ENCODE measurements at regions not wholly inside any gene's neighbourhood (a gene's known extent, or its start where the extent isn't known, plus 50 kb on each side); places are given as distances from the start of the nearest gene placed in this dataset.

DNA sequence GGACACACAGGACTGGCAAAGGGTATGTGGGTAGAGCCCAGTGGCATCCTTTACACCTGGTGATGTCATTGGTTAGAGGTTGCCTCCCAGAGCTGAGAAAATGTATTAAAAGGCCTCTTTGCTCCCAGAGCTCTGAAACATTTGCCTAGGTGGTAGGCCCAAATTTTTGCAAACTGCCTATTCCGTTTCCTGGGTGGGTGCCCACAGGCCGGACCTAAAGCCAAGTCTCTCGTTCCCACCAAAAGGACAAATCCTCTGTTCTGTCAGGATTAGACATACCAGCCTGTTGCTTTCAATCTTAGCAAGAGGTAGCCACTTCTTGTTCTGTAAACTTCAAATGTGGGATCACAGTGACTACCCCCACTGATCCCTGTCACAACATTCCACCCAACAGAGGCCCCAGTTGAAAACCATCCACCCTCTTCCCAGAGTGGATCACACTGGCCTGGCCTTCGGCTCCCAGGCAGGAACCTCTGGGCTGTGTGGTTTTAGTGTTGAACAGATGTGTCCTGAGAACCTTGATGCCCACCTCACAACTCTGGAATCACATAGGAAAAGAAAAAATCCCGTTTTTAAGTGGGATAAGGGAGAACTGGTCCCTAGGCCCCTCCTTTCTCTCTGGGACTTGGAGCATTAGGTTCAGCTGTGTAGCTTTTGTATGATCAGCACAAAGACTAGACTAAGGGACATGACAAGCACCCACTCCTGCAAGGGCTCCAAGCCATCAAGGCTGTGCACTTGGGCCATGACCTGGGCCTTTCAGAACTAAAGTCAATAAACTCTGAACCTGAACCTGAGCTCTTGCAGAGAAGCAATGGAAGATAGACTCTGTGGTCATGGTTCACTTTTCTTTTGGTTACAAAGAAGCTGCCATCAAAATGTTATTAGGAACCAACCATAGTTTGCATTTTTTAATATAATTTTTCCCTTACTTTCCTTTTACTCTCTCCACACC, 211.3 kb downstream of the CYP26B1 start:
- no peak for DNase-seq (ENCODE audit: low spot score)

DNA sequence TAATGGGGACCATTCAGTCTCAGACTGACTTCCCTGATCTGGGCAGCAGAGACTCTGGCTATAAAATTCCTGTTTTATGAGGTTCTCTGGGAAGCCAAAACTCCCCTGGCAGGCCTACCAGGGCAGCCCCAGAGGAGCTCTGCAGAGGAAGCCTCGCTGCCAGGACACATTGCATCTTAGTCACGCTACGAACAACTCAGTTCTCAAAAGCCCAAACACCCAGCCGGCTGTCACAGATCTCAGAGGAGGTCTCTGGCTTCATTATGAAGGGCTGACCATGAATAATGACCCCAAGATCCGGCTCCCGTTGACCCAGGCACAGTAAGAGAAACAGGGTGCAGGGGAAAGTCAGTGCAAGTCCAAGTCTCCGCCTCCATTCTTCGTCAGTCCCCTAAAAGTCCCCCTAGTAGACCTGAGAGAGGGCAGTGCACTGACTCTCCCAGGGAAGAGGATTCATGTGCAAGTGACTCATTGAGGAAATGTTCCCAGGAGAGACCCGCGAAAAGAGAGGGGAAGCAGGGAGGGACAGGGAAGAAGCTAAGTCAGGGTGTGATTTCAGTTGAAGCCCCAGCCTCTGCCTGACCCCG, 212.3 kb downstream of the CYP26B1 start:
- DNase-seq (ENCODE audit: low spot score), result no peak

DNA sequence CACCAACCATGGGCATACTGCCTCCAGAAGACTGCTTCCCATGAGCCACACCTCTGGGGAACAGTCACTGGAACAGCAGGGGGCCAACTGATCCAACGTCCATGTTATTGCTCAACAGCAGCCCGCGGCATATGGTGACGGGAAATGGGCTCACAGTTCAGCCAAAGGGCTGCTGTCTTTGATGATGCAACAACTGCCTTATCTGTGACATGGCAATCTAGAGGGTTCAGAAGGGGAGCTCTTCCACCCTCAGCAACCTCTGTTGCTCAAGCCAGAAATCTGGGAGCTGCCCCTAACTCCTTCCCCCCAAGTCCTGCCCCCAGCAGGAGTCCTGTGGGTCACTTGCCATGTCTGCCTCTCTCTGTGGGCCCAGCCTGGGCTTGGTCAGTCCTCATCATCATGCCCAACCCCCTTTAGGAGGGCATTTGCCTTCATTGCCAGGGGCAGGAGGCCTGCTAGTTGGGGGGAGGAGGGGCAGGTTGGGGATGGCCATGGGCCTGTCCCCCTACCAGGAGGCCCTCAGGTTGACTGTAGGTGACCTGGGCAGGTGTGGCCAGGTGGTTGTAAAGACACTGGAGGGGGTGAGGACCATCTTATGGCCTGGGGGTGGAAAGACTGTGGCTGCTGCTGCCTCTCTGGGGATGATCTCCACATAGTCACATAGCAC, 212.9 kb downstream of the CYP26B1 start:
- DNase-seq (ENCODE audit: low spot score), result no peak

DNA sequence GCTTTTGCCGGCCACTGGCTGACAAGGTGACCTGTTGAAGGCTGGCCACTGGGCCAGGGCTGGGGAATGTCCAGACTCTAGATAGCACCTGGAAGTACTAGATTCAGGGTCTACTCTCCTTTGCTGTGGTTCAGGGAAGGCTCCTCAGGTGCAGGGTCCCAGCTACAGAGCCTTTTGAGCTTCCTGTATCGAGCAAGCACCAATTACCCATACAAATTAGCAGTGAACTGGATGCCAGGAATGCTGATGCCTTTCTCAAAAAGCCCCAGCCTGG, 213.4 kb downstream of the CYP26B1 start:
- DNase-seq (ENCODE audit: low spot score), result no peak

DNA sequence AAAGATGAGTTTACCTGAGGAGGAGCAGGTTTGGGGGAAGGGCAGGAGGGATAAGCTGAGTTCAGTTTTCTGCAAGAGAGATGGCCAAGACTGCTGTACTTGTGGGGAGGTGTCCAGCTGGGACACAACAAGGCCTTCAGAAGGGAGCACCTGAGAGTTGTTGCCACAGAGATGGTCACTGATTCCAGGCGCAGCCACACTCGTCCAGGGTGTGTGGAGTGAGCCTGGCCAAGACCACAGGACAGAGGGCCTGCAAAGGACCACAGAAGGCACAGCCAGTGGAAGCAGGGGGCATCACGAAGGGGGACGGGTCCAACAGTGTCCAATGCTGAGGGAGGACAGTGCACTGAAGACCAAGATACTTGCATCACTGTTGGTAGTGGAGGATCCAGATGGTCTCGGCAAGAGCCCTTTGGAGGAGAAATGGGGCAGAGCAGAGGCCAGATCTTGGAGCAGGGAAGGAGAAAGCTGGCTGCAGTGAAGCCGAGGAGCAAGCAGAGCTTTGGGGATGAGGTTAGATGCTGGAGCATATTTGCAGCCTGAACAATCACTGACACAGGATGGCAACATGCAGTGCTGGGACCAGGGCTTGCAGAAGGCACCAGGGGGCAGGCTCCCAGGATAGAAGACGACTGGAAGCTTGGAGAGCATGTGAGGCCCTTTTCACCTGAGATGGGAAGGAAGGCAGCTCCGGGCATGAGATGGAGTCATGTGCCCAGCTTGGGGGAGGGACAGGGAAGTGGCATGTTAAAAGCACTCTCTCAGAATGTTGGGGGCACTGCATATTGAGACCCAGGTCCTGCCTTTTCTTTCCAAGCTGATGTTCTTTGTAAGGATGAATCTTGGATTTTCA, 214.0 kb downstream of the CYP26B1 start:
- DNase-seq (ENCODE audit: low spot score), result no peak

DNA sequence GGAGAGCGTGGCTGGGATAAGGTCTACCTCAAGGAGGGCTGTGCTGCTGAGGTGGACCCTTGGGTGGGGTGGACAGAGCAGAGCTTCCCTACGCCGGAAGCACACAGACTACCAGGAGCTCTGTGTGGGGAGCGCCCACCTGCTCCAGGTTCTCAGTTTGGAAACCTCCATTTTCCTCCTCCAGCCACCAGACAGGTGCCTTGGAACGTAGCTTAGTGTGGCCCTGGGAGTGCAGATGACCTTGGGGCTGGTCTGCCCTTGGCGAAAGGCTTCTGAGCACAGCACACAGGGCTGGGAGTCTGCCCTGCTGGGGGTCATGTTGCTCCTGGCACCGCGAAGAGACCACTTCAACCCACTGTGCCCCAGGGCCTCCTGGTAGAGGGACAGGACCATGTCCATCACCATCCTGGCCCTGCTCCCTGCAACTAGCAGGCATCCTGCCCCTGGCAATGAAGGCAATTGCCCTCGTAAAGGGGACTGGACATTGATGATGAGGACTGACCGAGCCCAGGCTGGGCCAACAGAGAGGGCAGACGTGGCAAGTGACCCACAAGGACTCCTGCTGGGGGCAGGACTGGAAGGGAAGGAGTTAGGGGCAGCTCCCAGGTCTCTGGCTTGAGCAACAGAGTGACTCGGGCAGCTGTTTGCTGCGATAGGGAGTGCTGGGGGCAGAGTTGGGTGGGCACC, 214.7 kb downstream of the CYP26B1 start:
- no peak for DNase-seq (ENCODE audit: low spot score)

DNA sequence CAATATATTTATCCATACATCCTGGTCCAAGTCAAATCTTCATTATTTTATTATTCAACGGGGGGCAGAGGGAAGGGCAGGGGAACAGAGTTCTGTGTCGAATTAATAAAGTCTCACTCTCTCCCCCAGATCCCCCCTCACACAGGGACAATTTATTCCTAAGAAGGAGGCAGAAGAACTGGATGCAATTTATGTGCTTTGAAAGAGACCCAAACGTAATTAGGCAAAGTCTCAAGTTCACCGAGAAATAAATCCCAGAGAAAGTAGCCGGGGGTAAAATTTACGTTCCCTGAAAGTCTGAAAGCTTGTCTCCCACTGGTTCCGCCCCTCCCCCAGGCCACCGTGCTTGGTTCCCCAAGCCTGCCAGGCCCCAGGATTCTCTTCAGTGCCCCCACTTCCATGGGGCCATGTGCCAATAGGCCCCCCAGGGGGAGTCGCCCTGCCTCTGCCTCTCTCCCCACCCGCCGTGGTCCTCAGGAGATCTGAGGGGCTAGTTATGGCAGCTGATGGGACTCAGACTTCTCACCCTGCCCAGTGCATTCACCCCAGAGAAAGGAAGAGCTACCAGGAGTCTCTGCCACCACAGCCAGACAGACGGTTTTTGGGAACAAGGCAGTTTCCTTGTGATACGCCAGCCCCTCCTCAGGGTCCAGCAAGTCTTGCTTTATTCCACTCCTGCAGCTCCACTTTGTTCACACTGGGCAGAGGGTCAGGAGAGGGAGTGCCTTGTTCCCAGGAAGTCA, 215.5 kb downstream of the CYP26B1 start:
- DNase-seq (ENCODE audit: low spot score), result no peak

DNA sequence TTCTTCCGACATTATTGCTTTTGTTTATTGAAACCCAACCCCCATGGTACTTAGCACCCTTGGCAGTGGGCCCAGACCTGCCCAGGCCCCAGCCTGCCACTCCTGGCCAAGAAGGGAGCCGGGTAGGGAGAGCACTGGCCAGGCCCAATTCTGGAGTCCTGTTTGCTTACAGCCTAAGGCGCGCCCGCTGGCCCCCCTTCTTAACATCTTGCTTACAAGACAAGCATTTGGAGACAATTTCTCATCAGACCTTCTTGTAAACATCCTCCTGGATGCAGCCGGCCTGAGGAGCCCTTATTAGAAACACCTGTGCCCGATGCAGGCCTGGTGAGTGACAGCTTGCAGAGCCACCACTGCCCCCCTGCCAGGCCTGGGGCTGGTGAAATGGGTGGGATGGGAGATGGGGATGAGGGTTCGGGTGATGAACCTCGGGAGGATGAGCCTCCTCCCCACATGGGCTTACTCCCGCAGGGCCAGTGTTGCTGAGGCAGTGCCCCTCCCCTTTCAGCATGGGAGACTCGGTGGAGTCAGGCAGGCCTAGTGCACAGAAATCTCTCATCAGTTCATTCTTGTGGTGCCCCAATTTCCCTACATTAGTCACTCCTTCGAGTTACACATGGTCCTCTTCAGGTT, 217.5 kb downstream of the CYP26B1 start:
- DNase-seq (ENCODE audit: low spot score), result no peak

DNA sequence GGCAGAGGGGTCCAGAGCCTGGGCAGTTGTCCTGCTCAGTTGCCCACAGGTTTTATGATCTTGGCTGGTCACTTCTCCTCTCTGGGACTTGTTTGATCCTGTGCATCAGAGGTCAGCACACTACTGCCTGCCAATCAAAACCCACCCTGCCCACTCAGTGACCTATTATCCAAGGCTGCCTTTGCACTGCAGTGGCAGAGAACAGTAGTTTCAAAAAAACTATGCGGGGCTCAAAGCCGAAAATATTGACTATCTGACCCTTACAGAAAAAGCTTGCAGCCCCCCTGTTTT, 218.2 kb downstream of the CYP26B1 start:
- DNase-seq (ENCODE audit: low spot score), result no peak

DNA sequence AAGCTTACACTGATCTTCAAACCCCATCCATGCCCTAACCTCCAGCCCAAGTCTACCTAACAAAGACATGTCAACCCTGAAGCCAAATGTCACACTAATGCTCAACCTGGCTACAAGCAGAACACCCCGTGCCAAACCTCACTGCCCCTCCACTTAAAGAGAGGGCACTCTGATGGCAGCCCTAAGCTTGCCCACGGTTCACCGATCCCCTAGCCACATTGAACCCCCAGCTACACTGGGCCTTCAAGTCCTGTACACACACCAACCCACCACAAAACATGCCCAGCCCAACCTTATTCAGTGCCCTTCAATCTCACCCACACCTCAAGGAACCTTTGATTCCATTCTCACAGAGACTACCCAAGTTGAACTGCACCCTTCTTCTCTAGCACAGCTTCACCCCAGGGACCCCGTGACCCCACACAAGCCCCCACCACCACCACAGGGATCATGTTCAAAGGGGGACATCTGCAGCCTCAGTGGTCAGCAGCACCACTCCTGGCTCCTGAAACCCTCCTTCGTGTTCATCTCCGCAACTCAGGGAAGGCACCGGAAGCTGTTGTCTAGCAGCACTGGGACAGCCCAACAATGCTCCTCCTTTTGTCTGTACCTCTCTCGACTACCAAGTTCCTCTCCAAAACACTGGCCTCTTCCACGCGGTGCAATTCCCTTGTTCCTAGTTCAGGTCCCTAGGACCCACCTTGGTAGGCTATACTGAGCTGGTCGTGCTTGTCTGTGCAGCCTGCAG, 218.8 kb downstream of the CYP26B1 start:
- no peak for DNase-seq (ENCODE audit: low spot score)

DNA sequence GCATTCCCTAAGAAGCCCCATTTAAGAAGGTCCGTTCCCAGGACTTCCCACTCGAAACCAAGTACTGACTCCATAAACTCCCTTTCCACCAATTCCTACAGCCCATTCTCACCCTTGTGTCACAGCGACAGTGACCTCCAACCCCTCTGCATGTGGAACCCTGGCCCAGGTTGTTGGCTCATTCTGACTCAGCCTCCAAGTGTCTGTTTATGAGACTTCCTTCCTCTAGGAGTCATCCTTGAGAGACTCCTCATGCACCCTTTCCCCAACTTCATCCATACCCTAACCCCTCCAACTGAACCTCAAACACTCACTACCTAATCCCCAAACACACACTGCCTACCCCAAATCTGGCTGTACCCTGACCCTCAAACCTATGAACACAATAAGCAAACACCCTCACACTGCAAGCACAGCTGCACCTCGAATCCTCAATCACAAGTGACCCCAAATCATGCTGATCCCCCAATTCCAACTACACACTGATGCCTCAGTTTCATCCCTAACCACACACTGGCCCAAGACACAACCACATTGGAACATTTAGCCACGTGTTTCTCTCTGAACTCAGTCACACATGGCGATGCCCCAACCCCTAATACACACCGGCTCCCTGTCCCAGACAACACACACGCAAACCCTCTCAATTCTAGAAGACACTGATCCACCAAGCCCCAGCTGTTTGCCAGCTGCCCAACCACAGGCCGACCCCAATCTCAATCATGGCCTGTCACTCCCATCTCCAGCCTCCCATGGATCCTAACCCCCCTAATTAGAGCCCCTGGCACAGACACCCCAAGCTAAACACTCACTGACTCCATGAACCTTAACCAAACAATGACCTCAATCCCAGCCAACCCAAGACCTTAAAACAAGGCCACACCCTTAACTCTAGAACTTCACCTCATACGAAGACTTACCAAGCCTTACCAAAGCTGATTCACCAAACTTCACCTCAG, 219.6 kb downstream of the CYP26B1 start:
- no peak for DNase-seq (ENCODE audit: low spot score)

DNA sequence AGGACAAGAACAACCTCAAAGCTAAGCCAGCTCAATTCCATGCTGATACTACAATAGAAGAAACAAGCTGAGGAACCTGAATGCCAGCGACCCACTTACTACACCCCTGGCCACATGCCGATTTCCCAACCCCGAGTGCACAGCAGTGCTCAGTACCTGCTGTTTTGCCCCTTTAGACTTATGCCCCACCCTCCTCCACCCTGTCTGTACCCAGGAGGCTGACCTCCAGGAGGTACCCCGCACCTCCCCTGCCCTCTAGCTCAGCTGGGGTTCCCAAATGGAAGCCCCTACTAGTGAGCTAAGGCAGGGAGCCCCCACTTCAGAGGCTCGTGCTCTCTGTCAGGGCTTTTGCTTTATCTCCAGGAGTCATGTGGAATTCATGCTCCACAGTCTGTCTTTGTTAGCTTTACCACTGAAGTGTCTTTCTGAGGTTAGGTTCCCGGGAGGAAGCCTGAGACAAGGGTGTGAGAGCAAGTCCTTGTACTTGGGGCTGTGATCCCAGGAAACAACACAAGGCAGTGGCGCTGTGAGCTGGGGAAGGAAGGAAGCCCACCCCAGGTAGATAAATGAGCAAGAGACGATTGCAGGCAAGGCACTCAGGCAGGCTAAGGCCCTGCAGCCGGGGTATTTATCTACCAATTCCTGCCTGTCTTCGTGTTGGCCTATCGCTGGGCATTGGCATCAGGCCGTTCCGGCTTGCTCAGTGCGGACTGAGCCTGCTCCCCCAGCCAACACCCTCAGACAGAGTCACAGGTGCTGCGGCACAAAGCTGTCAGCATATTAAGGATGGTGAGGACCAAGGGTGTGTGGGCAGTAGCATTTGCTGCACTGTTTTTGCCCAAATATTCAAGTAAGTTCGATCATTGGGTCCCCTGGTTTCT, 220.5 kb downstream of the CYP26B1 start:
- no peak for DNase-seq (ENCODE audit: low spot score)

DNA sequence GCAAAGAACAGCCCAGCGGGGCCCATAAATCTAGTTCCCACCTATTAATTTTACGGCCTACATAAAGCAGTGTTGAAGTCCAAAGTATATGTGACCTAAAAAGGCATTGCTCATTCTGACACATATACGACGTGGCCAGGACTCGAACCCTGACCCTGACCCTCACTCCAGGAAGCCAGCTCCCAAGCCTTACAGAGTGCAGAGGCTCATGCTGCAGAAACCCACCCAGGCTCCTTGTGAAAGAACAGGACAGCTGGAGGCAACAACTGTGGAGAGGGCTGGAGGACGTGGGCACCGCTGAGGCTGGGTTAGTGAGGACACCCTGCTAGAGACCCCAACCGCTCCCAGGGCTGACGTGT, 221.6 kb downstream of the CYP26B1 start:
- DNase-seq (ENCODE audit: low spot score), result no peak

DNA sequence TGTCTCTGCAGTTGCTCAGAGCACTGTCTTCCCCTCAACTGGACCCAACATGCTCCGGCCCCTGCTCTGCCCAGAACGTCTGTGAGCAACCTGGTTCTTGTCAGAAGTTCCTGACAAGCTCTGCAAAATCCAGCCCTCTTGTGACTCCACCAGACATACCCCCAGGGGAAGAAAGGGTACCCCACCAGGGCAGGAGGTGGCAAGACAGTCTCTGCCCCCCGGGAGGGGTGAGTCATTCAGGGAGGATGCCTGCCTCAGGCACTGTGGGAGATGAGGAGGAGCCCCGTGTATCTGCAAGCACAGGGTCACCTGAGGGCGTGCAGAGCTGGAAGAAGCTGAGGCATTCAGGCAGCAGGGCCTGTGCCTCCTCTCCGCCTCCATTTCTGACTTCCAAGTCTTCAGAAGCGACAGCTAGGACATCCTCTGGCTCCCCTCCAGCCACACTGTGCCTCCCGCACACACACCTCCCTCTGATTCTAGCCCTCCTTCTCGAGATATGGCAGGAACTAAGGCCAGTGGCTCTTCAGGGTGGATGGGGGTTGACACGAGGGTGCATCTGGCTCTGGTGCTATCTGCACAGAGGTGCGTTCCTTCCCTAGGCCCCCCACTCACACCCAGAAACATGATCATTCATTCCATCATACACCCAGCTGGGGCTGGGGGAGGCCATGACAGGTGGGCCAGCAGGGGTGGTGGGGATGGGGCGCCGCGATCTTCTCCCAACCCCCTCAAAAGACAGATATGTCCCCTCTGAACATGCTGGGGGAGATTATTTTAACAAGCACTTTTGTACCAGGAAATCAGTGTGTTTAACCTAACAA, 222.2 kb downstream of the CYP26B1 start:
- DNase-seq (ENCODE audit: low spot score), result no peak

DNA sequence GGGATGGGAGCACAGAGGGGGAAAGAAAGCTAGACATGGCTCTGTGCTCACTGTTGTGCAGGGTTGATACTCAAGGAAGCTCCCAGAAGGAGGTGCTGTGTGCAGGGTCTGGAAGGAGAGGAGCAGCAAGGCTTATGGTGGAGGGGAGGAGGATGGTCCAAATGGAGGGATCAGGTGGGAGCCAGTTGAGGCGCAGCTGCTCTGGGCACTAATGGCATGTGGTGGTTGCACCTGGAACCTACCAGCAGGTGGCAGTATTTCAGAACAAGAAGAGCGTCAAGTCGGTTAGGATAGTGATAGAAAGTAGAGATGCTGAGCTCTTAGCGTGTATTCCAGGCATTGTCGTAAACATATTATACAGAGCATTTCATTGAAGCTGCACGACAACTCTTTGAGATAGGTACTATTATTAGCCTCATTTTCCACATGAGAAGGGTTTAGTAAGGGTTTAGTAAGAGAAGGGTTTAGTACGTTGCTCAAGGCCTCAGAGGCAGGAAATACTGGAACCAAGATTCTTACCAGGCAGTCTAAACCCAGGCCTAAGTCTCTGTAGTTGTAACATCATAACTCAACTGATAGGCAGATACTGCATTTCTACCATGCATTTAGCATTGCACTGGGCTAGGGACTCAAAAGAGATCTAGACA, 223.7 kb downstream of the CYP26B1 start:
- DNase-seq (ENCODE audit: low spot score), result peak; percentile 57

DNA sequence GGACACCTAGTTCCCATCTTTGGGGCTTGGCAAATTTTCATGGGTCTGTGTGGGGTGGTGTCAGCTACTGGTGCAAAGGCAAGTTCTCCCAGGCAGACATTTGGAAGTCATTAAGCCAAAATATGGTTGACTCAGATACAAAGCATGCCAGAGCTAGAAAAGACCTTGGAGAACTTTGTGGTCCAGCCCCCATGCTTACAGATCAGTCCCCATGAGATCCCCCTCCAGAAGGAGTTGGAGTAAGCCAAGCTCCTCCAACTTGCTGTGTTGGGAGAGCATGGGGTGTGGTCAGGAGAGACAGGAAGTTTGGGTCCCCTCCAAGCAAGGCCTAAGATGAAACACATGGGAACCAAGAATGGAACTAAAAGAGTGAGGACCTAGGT, 224.5 kb downstream of the CYP26B1 start:
- DNase-seq (ENCODE audit: low spot score), result no peak

All from activated CD4-positive, alpha-beta T cell treated with anti-CD3 and anti-CD28 coated beads, Interleukin-2, Interleukin-4, amounts not matched to agents 100 ng/mL and 50 ng/mL, durations not matched to agents 16 hours and 8 hours (primary cell).